NCI-H1417 (cell line): ENCODE measurements at regions not wholly inside any gene's neighbourhood (a gene's known extent, or its start where the extent isn't known, plus 50 kb on each side); places are given as distances from the start of the nearest gene placed in this dataset.

Source experiments
- DNase-seq, 3 experiments: peaks; one replicate each; lab custom pipeline; 2025; lab: John Stamatoyannopoulos, UW

DNA sequence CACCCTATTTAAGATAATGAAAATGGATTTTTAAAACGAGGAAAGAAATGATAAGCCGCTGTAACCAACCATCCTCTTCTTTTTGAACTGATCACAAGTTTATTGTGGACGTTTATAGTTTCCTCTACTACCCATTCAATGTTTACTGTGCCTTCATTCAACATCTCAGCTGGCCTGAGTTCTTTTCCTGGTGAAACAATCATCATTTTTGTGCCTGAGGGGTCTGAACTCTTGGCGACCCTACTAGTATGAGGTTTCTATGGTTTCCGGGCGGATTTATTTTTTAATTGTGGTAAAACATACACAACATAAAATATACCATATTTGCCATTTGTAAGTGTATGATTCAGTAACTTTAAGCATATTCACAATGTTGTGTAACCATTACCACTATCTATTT, 100.7 kb downstream of the SPRY1 start:
- DNase-seq = no peak

DNA sequence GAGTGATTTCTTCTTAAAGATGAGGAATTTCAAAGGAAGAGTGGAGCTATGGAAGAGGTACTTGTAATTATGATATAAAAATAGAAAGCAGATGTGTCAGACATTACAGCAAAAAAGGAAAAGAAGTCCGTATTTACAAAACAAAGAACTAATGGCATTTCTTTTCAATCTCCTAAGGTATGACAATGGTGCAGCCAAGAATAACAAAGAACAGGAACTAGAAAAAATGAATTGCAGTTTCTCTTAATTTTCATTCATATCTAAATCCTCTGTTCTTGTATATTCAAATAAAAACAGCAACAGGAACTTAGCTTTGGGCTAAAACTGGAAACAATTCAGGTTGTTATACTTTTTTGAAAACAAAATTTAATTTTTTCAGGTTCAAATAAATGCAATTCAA, 105.1 kb downstream of the SPRY1 start:
- no peak for DNase-seq

DNA sequence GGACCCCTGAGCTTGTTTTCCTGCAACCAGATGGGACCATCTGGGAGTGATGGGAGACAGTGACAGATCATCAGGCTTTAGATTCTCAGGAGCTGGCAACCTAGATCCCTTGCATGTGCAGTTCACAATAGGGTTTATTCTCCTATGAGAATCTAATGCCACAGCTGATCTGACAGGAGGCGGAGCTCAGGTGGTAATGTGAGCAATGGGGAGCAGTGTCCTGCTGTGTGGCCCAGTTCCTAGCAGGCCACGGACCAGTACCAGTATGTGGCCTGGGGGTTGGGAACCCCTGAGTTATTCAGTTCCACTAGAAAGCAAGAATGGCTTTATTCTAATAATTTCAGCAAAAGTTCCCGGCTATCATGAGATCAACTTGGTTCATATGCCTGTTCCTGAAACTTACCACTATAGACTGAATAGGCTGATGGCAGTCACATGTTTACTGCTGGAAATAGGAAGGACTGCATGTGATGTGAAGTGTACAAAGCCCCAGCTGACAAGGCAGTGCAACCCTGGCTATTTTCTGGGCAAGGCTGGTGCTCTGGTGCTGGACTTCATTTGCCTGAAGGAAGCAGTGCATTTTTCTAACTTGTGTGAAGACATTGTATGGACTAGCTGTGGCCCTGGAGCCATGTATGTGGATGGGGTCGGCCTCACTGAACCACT, 107.2 kb downstream of the SPRY1 start:
- no peak for DNase-seq

- peak; percentile 71 to 86 (median 78) for DNase-seq
These were observed 108.8 kb downstream of the SPRY1 start for GRCh38 chr4:123505095-123506010.

GRCh38 chr4:123506011-123506695, 109.6 kb downstream of the SPRY1 start:
- no peak for DNase-seq

DNA sequence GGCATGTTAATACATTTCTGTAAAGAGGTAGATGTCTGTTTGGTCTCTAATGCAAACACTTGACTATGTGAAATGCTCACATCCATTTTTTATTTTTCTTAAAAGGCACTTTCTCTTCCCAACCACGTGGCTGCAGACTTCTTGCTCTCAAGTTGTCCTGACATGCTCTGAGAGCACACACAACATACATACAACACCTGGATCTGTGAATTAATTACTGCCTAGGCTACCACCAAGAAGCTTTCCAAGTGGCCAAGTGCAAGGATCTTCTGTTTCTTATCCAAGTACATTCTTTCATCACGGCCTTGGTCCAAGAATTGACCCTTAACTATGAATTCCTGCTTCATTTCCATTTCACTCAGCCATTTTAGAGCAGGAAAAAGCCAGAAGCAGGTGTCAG, 110.8 kb downstream of the SPRY1 start:
- peak in 2 of 3 experiments; percentile 8 to 50 for DNase-seq

- DNase-seq = no peak
These were observed 113.6 kb downstream of the SPRY1 start for GRCh38 chr4:123510221-123510620.

DNA sequence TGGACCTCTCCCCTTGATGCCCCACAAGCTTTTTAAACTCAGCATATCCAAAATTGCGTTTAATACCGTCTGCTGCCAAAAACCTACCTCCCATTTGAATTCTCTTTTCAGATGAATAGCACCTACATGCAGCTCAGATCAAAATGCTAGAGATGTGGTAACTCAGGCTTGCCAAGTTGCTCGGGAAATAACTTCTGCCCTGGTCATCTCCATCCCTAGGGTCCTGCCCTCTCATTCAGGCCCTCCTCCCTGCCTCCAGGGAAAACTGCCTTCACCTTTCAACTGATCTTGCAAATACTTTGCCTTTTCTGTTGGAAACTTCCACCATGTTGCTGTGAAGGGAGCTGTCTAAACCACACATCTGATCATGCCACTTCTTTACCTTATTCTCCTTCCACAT, 114.1 kb downstream of the SPRY1 start:
- DNase-seq = no peak

GRCh38 chr4:123516576-123516975, 120.0 kb downstream of the SPRY1 start:
- no peak for DNase-seq

DNA sequence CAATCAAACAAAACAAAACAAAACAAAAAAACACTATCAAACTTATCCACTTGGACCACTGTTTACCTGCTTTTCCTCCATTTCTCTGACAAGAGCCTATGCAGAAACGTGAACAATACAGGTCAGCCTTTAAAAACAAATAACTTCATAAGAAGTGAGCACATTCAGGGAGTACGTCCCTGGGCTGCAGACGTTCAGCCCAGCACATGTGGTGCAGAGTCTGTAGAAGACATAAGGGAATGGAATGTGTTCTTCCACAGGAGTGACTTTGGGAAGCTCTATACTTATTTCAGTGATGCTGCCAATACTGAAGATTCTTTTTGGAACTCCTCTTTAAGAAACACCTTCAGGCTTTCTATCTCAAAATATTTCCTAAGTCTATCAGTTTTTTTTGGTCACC, 120.6 kb downstream of the SPRY1 start:
- DNase-seq = no peak

DNA sequence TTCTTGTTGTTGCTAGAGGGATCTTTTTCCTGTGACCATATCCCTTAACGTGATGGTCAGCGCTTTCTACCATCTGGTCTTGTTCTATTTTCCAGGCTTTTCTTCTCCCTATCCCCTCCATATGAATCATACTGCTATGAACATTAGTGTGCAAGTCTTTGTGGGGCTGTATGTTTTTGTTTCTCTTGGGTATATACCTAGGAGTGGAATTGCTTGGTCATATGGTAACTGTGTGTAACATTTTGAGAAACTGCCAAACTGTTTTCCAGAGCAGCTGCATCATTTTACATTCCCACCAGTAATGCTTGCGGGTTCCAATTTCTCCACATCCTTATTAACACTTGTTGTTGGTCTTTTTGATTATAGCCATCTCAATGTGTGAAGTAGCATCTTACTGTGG, 121.4 kb downstream of the SPRY1 start:
- no peak for DNase-seq

- no peak for DNase-seq
These were observed 123.7 kb downstream of the SPRY1 start for GRCh38 chr4:123520325-123520724.

DNA sequence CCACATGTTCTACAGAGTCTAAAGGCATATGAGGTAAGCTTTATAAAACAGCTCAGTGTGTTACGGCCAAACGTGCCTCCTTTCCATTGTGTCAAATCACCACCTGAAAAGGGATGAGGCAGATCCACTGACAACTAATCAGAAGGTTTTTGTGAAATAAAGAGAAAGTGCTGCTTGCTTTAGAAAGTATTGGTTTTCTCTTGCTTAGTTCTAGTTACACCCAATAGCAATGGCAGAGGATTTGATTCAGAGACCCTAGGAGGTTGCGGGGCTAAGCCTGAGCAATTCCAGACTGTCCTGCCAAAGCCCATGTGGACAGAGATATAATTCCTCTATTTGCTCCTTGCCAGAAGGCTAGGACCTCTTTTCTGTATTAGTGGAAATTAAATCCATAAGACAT, 125.5 kb downstream of the SPRY1 start:
- no peak for DNase-seq

DNA sequence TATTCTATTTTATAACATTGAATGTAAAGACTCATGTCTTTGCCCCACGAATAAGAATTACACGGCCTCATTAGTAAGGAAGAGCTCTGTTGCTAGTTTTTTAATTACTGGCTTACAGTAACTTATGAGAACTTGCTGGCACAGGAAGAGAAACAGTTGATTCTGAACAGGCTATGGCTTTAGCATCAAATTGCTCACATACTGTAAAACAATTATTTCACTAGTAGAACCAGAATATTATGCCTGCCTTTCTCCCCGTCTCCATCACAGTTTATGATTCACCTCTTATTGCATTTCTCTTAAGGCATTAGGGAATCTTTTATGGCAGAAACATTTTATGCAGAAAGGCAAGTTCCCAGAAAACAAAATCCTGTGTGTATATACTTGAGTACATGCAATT, 126.1 kb downstream of the SPRY1 start:
- DNase-seq = no peak

- DNase-seq = peak in 1 of 3 experiments; percentile 53
These were observed 128.5 kb downstream of the SPRY1 start for GRCh38 chr4:123524958-123525628.

DNA sequence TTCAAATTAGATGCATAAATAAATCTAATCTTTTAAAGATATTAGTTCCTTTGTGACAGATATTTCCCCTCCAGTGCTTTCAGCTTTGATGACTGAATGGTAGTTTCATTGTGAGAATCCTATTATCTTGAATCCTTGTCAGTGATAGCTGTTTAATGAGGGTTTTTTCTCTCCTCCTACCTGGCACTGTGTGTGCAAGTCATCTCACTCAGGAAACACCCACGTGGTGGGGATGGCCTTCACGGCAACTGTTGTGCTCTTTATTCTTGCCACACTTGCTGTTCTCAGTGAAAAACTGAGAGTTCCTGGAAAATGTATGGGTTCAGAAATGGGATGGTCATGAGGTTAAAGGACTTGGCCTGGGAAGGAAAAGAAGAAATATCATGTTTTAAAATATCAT, 129.9 kb downstream of the SPRY1 start:
- DNase-seq = no peak

DNA sequence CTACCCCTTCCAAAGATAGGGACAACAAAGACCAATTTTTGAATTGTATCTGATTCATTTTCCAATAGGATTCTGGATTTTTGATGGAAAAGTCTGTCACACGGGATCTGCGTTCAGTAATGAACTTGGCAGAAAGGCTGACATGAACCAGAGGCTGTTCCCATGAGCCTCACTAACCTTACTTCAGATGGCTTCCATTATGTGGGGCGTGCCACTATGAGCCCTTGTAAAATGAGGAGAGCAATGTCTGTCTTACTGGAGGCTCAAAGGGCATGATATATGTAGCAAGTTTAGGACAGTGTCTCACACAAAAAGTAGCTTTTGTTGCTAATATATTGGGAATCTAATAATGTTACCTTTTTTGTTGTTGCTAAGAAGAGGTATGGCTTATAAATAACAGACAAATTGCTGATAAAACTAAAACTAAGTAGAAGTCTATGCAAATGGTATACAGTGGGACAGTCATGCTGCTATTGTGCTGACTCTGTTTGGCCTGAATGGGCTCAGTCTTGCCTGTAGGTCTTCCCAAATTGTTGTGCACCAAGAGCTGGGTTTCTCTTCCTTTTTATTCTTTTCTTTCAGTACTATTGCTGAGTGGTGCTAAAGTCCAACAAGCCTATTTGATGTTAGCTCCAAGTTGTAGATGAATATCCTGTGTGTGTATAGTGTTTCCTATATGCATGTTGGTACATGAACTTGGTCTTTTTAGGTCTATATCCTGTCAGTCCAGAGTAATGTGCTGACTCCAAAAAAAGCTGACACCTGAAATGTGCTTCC, 132.1 kb downstream of the SPRY1 start:
- no peak for DNase-seq

- DNase-seq = no peak
These were observed 132.6 kb downstream of the SPRY1 start for GRCh38 chr4:123529278-123529568.

DNA sequence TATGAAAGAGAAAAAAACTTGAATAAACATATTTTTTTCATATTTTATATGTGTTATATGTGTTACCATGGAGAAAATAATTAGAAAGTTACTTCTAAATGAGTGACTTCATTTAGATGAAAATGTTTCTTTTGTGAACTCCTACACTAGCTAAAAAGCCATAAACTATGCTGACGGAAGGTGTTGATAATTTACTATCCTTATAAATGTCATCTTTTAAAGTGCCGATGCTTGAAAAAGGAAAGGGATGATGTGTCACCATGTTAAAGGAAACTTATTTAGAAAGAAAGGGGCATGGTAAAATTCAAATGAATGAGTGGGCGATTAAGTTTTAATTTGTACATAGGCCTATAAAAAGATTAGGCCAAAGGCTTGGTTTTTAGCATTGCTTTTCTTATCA, 133.8 kb downstream of the SPRY1 start:
- DNase-seq = no peak

DNA sequence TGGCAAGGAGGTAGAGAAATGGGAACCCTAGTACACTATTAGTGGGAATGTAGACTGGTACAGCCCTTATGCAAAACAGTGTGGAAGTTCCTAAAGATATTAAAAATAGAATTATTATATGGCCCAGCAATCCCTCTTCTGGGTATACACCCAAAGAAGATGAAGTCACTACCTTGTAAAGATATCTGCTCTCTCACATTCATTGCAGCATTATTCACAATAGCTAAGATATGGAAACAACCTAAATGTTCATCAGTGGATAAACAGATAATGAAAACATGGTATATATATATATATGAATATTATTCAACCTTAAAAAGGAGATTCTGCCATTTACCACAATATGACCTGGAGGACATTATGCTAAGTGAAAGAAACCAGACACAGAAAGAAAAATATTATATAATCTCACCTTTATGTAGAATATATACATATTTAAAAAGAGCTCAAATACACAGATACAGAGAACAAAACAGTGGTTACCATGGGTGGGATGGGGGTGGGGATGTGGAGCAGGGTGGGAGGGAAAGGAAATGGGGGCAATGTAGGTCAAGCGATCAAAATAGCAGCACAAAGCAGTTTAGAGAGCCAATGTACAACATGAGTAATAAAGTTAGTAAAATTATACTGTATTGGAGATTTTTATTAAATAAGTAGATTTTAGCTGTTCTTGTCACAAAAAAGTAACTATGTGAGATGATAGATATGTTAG, 138.6 kb downstream of the SPRY1 start:
- DNase-seq = no peak

DNA sequence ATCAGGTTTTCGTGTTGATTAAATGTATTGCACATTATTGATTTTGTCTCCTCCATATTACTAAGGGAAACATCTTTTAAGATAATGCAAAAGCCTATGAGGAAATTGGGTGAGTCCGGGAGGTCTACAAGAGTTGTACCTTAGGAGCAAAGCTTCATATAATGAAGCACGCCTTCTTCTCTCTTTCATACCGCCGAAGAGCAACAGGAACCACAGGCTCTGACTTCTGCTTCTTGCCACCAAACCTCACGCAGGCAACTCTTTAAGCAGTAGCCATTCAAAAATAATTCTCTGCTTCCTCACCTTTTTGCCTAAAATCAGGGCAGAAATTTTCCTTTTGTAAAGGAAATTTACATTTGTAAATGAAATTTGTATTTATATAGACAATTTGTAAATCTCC, 139.6 kb downstream of the SPRY1 start:
- DNase-seq = no peak
